HG03196 (cell line): ENCODE measurements at regions not wholly inside any gene's neighbourhood (a gene's known extent, or its start where the extent isn't known, plus 50 kb on each side); places are given as distances from the start of the nearest gene placed in this dataset.
"Not testable (repeated sequence)": the region's sequence is repeated elsewhere in the genome, so short reads cannot be mapped to it uniquely, and the experiment has no call there.

Experiments
- ATAC-seq: cut with Tn5 transposase; IDR thresholded peaks from one replicate; pipeline ENCODE4 v1.9.1; 2021; ENCODE audit not compliant: unreplicated experiment

- ATAC-seq, result no peak
These were observed 130.5 kb downstream of the SMIM20 start for GRCh38 chr4:26044524-26044923.

- ATAC-seq, result no peak
These were observed 131.0 kb downstream of the SMIM20 start for GRCh38 chr4:26044983-26045382.

- ATAC-seq, result no peak
These were observed 133.8 kb downstream of the SMIM20 start for GRCh38 chr4:26047795-26048194.

- ATAC-seq, result no peak
These were observed 134.4 kb downstream of the SMIM20 start for GRCh38 chr4:26048378-26048882.

GRCh38 chr4:26048950-26049349 lies 134.9 kb downstream of the SMIM20 start:
- no peak for ATAC-seq

GRCh38 chr4:26049447-26049846 lies 135.4 kb downstream of the SMIM20 start:
- no peak for ATAC-seq

GRCh38 chr4:26050212-26050643 lies 136.2 kb downstream of the SMIM20 start:
- no peak for ATAC-seq

- ATAC-seq, result no peak
These were observed 136.7 kb downstream of the SMIM20 start for GRCh38 chr4:26050671-26051070.

GRCh38 chr4:26051240-26051639 lies 137.2 kb downstream of the SMIM20 start:
- no peak for ATAC-seq

GRCh38 chr4:26052663-26053541 lies 138.9 kb downstream of the SMIM20 start:
- ATAC-seq, result no peak

- ATAC-seq, result no peak
These were observed 139.7 kb downstream of the SMIM20 start for GRCh38 chr4:26053761-26054160.

GRCh38 chr4:26055855-26056254 lies 141.8 kb downstream of the SMIM20 start:
- ATAC-seq, result no peak

GRCh38 chr4:26056406-26056805 lies 142.4 kb downstream of the SMIM20 start:
- ATAC-seq, result no peak

- not testable (repeated sequence) for ATAC-seq
These were observed 143.8 kb downstream of the SMIM20 start for GRCh38 chr4:26057839-26058238.

GRCh38 chr4:26058537-26058936 lies 144.5 kb downstream of the SMIM20 start:
- no peak for ATAC-seq

- ATAC-seq, result no peak
These were observed 145.6 kb downstream of the SMIM20 start for GRCh38 chr4:26059391-26060154.

GRCh38 chr4:26060286-26060685 lies 146.3 kb downstream of the SMIM20 start:
- ATAC-seq, result no peak

GRCh38 chr4:26061248-26061986 lies 147.4 kb downstream of the SMIM20 start:
- ATAC-seq, result no peak

GRCh38 chr4:26062215-26062614 lies 148.2 kb downstream of the SMIM20 start:
- no peak for ATAC-seq

GRCh38 chr4:26064009-26064408 lies 150.0 kb downstream of the SMIM20 start:
- not testable (repeated sequence) for ATAC-seq

GRCh38 chr4:26065833-26066232 lies 151.8 kb downstream of the SMIM20 start:
- no peak for ATAC-seq
